HG02852 (cell line): ENCODE measurements at regions not wholly inside any gene's neighbourhood (a gene's known extent, or its start where the extent isn't known, plus 50 kb on each side); places are given as distances from the start of the nearest gene placed in this dataset.
"Not testable (repeated sequence)": the region's sequence is repeated elsewhere in the genome, so short reads cannot be mapped to it uniquely, and the experiment has no call there.

ENCODE experiments used
- ATAC-seq: cut with Tn5 transposase; IDR thresholded peaks from one replicate; pipeline ENCODE4 v1.9.1; 2021; ENCODE audit warnings: mild to moderate bottlenecking, moderate library complexity; ENCODE audit not compliant: unreplicated experiment

- no peak for ATAC-seq
Observed at GRCh38 chr12:87025976-87026375, 769.8 kb upstream of the MGAT4C start.

GRCh38 chr12:87021400-87021799 is 765.2 kb upstream of the MGAT4C start:
- no peak for ATAC-seq

GRCh38 chr12:87020071-87020470 is 763.9 kb upstream of the MGAT4C start:
- no peak for ATAC-seq

GRCh38 chr12:87015352-87015751 is 759.2 kb upstream of the MGAT4C start:
- no peak for ATAC-seq

- ATAC-seq, result no peak
Observed at GRCh38 chr12:87008785-87009384, 752.7 kb upstream of the MGAT4C start.

GRCh38 chr12:87001102-87001501 is 744.9 kb upstream of the MGAT4C start:
- ATAC-seq, result no peak

GRCh38 chr12:86985298-86985697 is 729.1 kb upstream of the MGAT4C start:
- ATAC-seq, result no peak

GRCh38 chr12:86970595-86970994 is 714.4 kb upstream of the MGAT4C start:
- not testable (repeated sequence) for ATAC-seq

GRCh38 chr12:86959766-86960458 is 703.7 kb upstream of the MGAT4C start:
- ATAC-seq, result no peak

GRCh38 chr12:86950444-86950843 is 694.3 kb upstream of the MGAT4C start:
- ATAC-seq, result no peak

GRCh38 chr12:86950043-86950442 is 693.9 kb upstream of the MGAT4C start:
- ATAC-seq, result no peak

- no peak for ATAC-seq
Observed at GRCh38 chr12:86948851-86949250, 692.7 kb upstream of the MGAT4C start.

- no peak for ATAC-seq
Observed at GRCh38 chr12:86945685-86946196, 689.5 kb upstream of the MGAT4C start.

GRCh38 chr12:86944197-86944819 is 688.1 kb upstream of the MGAT4C start:
- ATAC-seq, result not testable (repeated sequence)

- no peak for ATAC-seq
Observed at GRCh38 chr12:86931714-86932113, 675.5 kb upstream of the MGAT4C start.

GRCh38 chr12:86929962-86930361 is 673.8 kb upstream of the MGAT4C start:
- ATAC-seq, result no peak

- no peak for ATAC-seq
Observed at GRCh38 chr12:86917121-86917520, 660.9 kb upstream of the MGAT4C start.

- ATAC-seq, result no peak
Observed at GRCh38 chr12:86914721-86915120, 658.5 kb upstream of the MGAT4C start.

GRCh38 chr12:86911973-86912372 is 655.8 kb upstream of the MGAT4C start:
- ATAC-seq, result no peak

- no peak for ATAC-seq
Observed at GRCh38 chr12:86903159-86903558, 647.0 kb upstream of the MGAT4C start.

GRCh38 chr12:86860776-86861175 is 604.6 kb upstream of the MGAT4C start:
- ATAC-seq, result no peak

GRCh38 chr12:86852451-86852850 is 596.3 kb upstream of the MGAT4C start:
- no peak for ATAC-seq
